ENCODE measurements at regions not wholly inside any gene's neighbourhood (a gene's known extent, or its start where the extent isn't known, plus 50 kb on each side); places are given as distances from the start of the nearest gene placed in this dataset.
"Not testable (repeated sequence)": the region's sequence is repeated elsewhere in the genome, so short reads cannot be mapped to it uniquely, and the experiment has no call there.

DNA sequence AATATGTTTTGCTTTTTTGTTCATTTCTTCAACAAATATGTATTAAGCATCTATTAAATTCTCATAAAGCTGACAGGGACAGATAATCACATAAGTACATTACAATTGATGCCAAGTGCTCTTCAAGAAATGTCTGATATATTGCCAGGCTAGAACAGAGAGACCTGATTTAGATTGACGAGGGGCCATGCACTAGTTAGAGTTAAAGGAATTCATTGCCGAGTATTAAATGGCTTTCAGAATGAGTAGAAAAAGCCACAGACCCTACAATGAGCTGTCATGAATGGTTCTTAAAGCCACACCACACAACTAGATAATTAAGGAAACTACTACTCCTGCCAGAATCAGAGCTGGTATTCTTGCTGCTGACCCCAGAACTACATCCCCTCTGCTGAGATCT, 250.2 kb upstream of the MME start:
- H2BK5ac ChIP-seq (ENCODE audit: low read length): no peak overlapping the region
- H3K4me3 ChIP-seq (ENCODE audit: low read length): no peak overlapping the region
- H3K4me1 ChIP-seq (ENCODE audit: control insufficient read depth, low read depth, low read length): no peaks in the 10 kb centered on the region
- H3K27me3 ChIP-seq (ENCODE audit: insufficient read depth, low read length, poor library complexity): no peaks in the 10 kb centered on the region
- no peak overlapping the region for H3K56ac ChIP-seq (ENCODE audit: low read length)
- no peak overlapping the region for H2AK5ac ChIP-seq (ENCODE audit: low read length)
- no peak overlapping the region for H3K23ac ChIP-seq (ENCODE audit: low read length)
- no peaks in the 10 kb centered on the region for H3K36me3 ChIP-seq (ENCODE audit: control insufficient read depth, insufficient read depth, low read length)
- H4K8ac ChIP-seq (ENCODE audit: low read depth, low read length): no peak overlapping the region
- whole genome bisulfite sequencing (ENCODE audit: extremely low coverage, insufficient coverage, low lambda C conversion rate): no CpG with 5 or more reads among the region's 2 CpGs
- H3K79me2 ChIP-seq (ENCODE audit: control insufficient read depth, insufficient read depth, low read length): no peaks in the 10 kb centered on the region
- H3K18ac ChIP-seq (ENCODE audit: low read length): no peak overlapping the region
- no peak for DNase-seq
- no peaks in the 10 kb centered on the region for H3K79me1 ChIP-seq (ENCODE audit: low read length)
- no peak overlapping the region for H3K27ac ChIP-seq (ENCODE audit: low read depth, low read length)
- no peak overlapping the region for H4K5ac ChIP-seq (ENCODE audit: low read length)
- H3K4me2 ChIP-seq (ENCODE audit: low read length): no peak overlapping the region
- H3K4ac ChIP-seq (ENCODE audit: low read depth, low read length): no peak overlapping the region
- H3K9ac ChIP-seq (ENCODE audit: low read length): no peak overlapping the region
- H2BK15ac ChIP-seq (replicated peaks; ENCODE audit: low read depth): no peak overlapping the region
- no peak overlapping the region for H2BK120ac ChIP-seq (ENCODE audit: low read depth, low read length)

DNA sequence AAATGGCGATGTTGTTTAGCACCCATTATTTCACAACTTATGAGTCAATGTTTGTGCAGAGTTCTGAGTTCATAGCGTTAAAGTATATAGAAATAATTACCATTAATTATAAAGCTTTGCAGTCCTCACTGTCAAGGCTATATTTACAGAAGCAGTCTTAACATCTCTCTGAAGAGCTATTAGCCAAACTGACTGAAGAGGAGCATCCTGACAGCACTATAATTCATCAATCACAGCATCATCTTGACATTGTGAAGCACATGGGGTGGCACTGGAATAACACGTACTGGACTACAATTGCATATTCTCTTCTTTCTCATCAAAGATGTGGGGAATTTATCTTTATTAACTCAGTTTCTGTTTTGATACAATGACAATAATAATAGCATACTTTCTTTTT, 260.6 kb upstream of the MME start:
- Histone ChIP-seq H3K36me3 (ENCODE audit: control insufficient read depth, insufficient read depth, low read length) (no peaks in the 10 kb centered on the region), H3K79me2 (ENCODE audit: control insufficient read depth, insufficient read depth, low read length) (no peaks in the 10 kb centered on the region), H3K4me2 (ENCODE audit: low read length) (no peak overlapping the region), H3K18ac (ENCODE audit: low read length) (no peak overlapping the region), H3K4me3 (ENCODE audit: low read length) (no peak overlapping the region), H3K23ac (ENCODE audit: low read length) (no peak overlapping the region), H3K9ac (ENCODE audit: low read length) (no peak overlapping the region), H4K5ac (ENCODE audit: low read length) (no peak overlapping the region), H3K79me1 (ENCODE audit: low read length) (no peaks in the 10 kb centered on the region), H2BK5ac (ENCODE audit: low read length) (no peak overlapping the region), H2BK15ac (replicated peaks; ENCODE audit: low read depth) (no peak overlapping the region), H3K4ac (ENCODE audit: low read depth, low read length) (no peak overlapping the region), H2BK120ac (ENCODE audit: low read depth, low read length) (no peak overlapping the region), H3K27ac (ENCODE audit: low read depth, low read length) (no peak overlapping the region), H3K56ac (ENCODE audit: low read length) (no peak overlapping the region), H4K8ac (ENCODE audit: low read depth, low read length) (no peak overlapping the region), H3K27me3 (ENCODE audit: insufficient read depth, low read length, poor library complexity) (no peaks in the 10 kb centered on the region), H2AK5ac (ENCODE audit: low read length) (no peak overlapping the region), H3K4me1 (ENCODE audit: control insufficient read depth, low read depth, low read length) (no peaks in the 10 kb centered on the region)
- no CpG with 5 or more reads among the region's 3 CpGs for WGBS (ENCODE audit: extremely low coverage, insufficient coverage, low lambda C conversion rate)
- no peak for DNase-seq

DNA sequence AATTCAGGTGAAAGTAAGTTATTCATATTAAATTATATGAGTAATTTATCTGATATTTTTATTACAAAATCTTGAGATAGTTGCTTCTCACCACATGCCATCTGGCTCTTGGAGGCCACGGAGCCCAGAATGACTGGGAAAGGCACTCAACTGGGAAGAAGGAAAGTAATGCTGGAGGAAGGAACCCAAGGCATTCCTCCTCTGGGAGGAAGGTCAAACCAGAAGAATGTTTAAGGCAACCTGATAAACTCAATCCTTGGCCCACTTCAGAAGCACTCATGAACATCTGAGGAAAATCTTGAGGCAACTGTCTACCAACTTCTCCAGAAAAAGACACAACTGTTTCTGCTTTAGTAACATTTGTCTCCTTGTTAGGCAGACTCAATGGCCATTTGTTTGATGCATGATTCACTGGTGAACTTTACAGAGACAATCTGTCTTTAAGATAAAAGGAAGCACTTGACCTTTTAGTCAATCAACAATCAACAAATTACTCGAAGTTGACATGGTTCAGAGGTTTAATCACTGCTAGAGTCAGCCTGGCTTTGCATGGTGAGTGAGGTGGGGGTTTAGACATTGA, 261.4 kb upstream of the MME start:
- no peaks in the 10 kb centered on the region for H3K4me1 ChIP-seq (ENCODE audit: control insufficient read depth, low read depth, low read length)
- H3K27me3 ChIP-seq (ENCODE audit: insufficient read depth, low read length, poor library complexity): no peaks in the 10 kb centered on the region
- no peak overlapping the region for H3K4me3 ChIP-seq (ENCODE audit: low read length)
- no peaks in the 10 kb centered on the region for H3K79me2 ChIP-seq (ENCODE audit: control insufficient read depth, insufficient read depth, low read length)
- H2BK5ac ChIP-seq (ENCODE audit: low read length): no peak overlapping the region
- H3K18ac ChIP-seq (ENCODE audit: low read length): no peak overlapping the region
- H3K23ac ChIP-seq (ENCODE audit: low read length): no peak overlapping the region
- no peak overlapping the region for H2BK120ac ChIP-seq (ENCODE audit: low read depth, low read length)
- H3K36me3 ChIP-seq (ENCODE audit: control insufficient read depth, insufficient read depth, low read length): no peaks in the 10 kb centered on the region
- H3K9ac ChIP-seq (ENCODE audit: low read length): no peak overlapping the region
- no peak overlapping the region for H2BK15ac ChIP-seq (replicated peaks; ENCODE audit: low read depth)
- H4K5ac ChIP-seq (ENCODE audit: low read length): no peak overlapping the region
- no peak overlapping the region for H3K4ac ChIP-seq (ENCODE audit: low read depth, low read length)
- no peak overlapping the region for H3K4me2 ChIP-seq (ENCODE audit: low read length)
- H2AK5ac ChIP-seq (ENCODE audit: low read length): no peak overlapping the region
- no peak overlapping the region for H3K56ac ChIP-seq (ENCODE audit: low read length)
- no peaks in the 10 kb centered on the region for H3K79me1 ChIP-seq (ENCODE audit: low read length)
- no peak overlapping the region for H3K27ac ChIP-seq (ENCODE audit: low read depth, low read length)
- no peak for DNase-seq
- no CpG with 5 or more reads among the region's 2 CpGs for WGBS (ENCODE audit: extremely low coverage, insufficient coverage, low lambda C conversion rate)
- H4K8ac ChIP-seq (ENCODE audit: low read depth, low read length): no peak overlapping the region

- H3K56ac ChIP-seq (ENCODE audit: low read length); H2BK15ac ChIP-seq (replicated peaks; ENCODE audit: low read depth); H3K27me3 ChIP-seq (ENCODE audit: insufficient read depth, low read length, poor library complexity); H3K4me1 ChIP-seq (ENCODE audit: control insufficient read depth, low read depth, low read length); H3K4me3 ChIP-seq (ENCODE audit: low read length); H3K79me1 ChIP-seq (ENCODE audit: low read length); H3K4me2 ChIP-seq (ENCODE audit: low read length); DNase-seq; H4K5ac ChIP-seq (ENCODE audit: low read length); H3K23ac ChIP-seq (ENCODE audit: low read length); H3K27ac ChIP-seq (ENCODE audit: low read depth, low read length); H4K8ac ChIP-seq (ENCODE audit: low read depth, low read length); H2BK120ac ChIP-seq (ENCODE audit: low read depth, low read length); H3K36me3 ChIP-seq (ENCODE audit: control insufficient read depth, insufficient read depth, low read length); H3K4ac ChIP-seq (ENCODE audit: low read depth, low read length); H3K18ac ChIP-seq (ENCODE audit: low read length); H2BK5ac ChIP-seq (ENCODE audit: low read length); H3K9ac ChIP-seq (ENCODE audit: low read length); H3K79me2 ChIP-seq (ENCODE audit: control insufficient read depth, insufficient read depth, low read length); H2AK5ac ChIP-seq (ENCODE audit: low read length): not testable (repeated sequence)
- 100% methylated on average over 1 of the region's 5 CpGs for WGBS (ENCODE audit: extremely low coverage, insufficient coverage, low lambda C conversion rate)
These were observed 270.1 kb upstream of the MME start for GRCh38 chr3:154810017-154810416.

GRCh38 chr3:154801729-154802128, 278.4 kb upstream of the MME start:
- Histone ChIP-seq H4K5ac (ENCODE audit: low read length) (no peak overlapping the region), H2BK120ac (ENCODE audit: low read depth, low read length) (no peak overlapping the region), H3K27me3 (ENCODE audit: insufficient read depth, low read length, poor library complexity) (no peaks in the 10 kb centered on the region), H3K4me2 (ENCODE audit: low read length) (no peak overlapping the region), H2BK15ac (replicated peaks; ENCODE audit: low read depth) (no peak overlapping the region), H3K36me3 (ENCODE audit: control insufficient read depth, insufficient read depth, low read length) (no peaks in the 10 kb centered on the region), H3K27ac (ENCODE audit: low read depth, low read length) (no peak overlapping the region), H4K8ac (ENCODE audit: low read depth, low read length) (no peak overlapping the region), H3K79me2 (ENCODE audit: control insufficient read depth, insufficient read depth, low read length) (no peaks in the 10 kb centered on the region), H3K18ac (ENCODE audit: low read length) (no peak overlapping the region), H3K9ac (ENCODE audit: low read length) (no peak overlapping the region), H3K4me1 (ENCODE audit: control insufficient read depth, low read depth, low read length) (no peaks in the 10 kb centered on the region), H2AK5ac (ENCODE audit: low read length) (no peak overlapping the region), H3K56ac (ENCODE audit: low read length) (no peak overlapping the region), H3K23ac (ENCODE audit: low read length) (no peak overlapping the region), H3K79me1 (ENCODE audit: low read length) (no peaks in the 10 kb centered on the region), H3K4ac (ENCODE audit: low read depth, low read length) (no peak overlapping the region), H3K4me3 (ENCODE audit: low read length) (no peak overlapping the region), H2BK5ac (ENCODE audit: low read length) (no peak overlapping the region)
- DNase-seq: no peak

DNA sequence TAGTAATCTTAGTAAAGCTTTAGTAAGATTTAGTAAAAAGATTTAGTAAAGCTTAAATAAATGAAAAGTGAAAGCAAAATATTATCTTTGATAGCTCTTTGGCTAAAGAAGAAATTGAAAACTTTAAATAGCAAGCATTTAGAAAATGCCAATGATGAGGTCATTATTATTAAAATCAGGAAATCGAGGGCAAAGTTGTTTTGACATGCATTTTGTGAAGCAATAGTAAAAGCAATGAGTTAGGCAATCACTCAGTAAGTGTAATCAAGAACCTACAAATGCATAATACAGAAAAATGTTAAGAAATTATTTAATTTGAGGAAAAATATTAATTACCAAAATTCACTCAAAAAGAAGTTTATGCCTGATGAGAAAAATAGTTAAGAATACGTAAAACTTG, 280.3 kb upstream of the MME start:
- no peak overlapping the region for H3K18ac ChIP-seq (ENCODE audit: low read length)
- H2AK5ac ChIP-seq (ENCODE audit: low read length): no peak overlapping the region
- no peak overlapping the region for H3K56ac ChIP-seq (ENCODE audit: low read length)
- no peak overlapping the region for H3K4me2 ChIP-seq (ENCODE audit: low read length)
- no CpG with 5 or more reads among the region's 2 CpGs for WGBS (ENCODE audit: extremely low coverage, insufficient coverage, low lambda C conversion rate)
- no peak overlapping the region for H2BK120ac ChIP-seq (ENCODE audit: low read depth, low read length)
- no peak overlapping the region for H4K5ac ChIP-seq (ENCODE audit: low read length)
- no peak overlapping the region for H3K4me3 ChIP-seq (ENCODE audit: low read length)
- no peaks in the 10 kb centered on the region for H3K79me1 ChIP-seq (ENCODE audit: low read length)
- no peaks in the 10 kb centered on the region for H3K27me3 ChIP-seq (ENCODE audit: insufficient read depth, low read length, poor library complexity)
- no peak overlapping the region for H2BK5ac ChIP-seq (ENCODE audit: low read length)
- no peaks in the 10 kb centered on the region for H3K79me2 ChIP-seq (ENCODE audit: control insufficient read depth, insufficient read depth, low read length)
- no peak overlapping the region for H3K27ac ChIP-seq (ENCODE audit: low read depth, low read length)
- H3K23ac ChIP-seq (ENCODE audit: low read length): no peak overlapping the region
- no peaks in the 10 kb centered on the region for H3K4me1 ChIP-seq (ENCODE audit: control insufficient read depth, low read depth, low read length)
- no peak overlapping the region for H2BK15ac ChIP-seq (replicated peaks; ENCODE audit: low read depth)
- DNase-seq: no peak
- no peak overlapping the region for H3K9ac ChIP-seq (ENCODE audit: low read length)
- H3K36me3 ChIP-seq (ENCODE audit: control insufficient read depth, insufficient read depth, low read length): no peaks in the 10 kb centered on the region
- H4K8ac ChIP-seq (ENCODE audit: low read depth, low read length): no peak overlapping the region
- no peak overlapping the region for H3K4ac ChIP-seq (ENCODE audit: low read depth, low read length)
